SU-DHL-6 (cell line): ENCODE measurements at regions not wholly inside any gene's neighbourhood (a gene's known extent, or its start where the extent isn't known, plus 50 kb on each side); places are given as distances from the start of the nearest gene placed in this dataset.

ENCODE experiments used
- EZH2phosphoT487 ChIP-seq: fragments of 200-600 bp; sonication (generic), shearing (Covaris generic); conservative IDR thresholded peaks from 2 replicates; pipeline ENCODE4 v1.6.1; 2018; ENCODE audit warnings: mild to moderate bottlenecking, antibody characterized with exemption, low read length, moderate library complexity, mixed read lengths
- TF ChIP-seq, protein P1 (sequence below): fragments of 200-600 bp; sonication (generic); IDR thresholded peaks from one replicate; pipeline ENCODE4 v1.5.1; 2017; ENCODE audit warnings: antibody characterized with exemption, mild to moderate bottlenecking, low read length, moderate library complexity; ENCODE audit not compliant: insufficient read depth, poor library complexity, severe bottlenecking

DNA sequence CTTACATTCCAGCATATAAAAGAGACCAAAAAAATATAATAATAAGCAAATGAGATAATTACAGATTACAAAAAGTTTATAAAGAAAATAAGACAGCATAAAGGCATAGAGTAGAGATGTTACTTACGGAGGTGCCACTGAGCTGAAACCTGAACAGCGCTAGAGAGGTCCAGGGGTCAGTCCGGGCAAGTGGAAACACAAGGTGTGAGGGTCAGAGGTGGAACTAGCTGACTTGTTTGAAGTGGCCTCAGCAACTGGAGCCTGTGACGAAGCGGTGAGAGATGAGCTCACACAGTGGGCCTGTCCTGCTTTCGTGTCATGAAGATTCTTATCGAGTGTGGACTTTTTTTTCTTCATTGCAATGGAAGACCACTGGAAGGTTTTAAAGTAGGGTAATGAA is 288.3 kb upstream of the TANK start:
- TF ChIP-seq, protein P1, sequence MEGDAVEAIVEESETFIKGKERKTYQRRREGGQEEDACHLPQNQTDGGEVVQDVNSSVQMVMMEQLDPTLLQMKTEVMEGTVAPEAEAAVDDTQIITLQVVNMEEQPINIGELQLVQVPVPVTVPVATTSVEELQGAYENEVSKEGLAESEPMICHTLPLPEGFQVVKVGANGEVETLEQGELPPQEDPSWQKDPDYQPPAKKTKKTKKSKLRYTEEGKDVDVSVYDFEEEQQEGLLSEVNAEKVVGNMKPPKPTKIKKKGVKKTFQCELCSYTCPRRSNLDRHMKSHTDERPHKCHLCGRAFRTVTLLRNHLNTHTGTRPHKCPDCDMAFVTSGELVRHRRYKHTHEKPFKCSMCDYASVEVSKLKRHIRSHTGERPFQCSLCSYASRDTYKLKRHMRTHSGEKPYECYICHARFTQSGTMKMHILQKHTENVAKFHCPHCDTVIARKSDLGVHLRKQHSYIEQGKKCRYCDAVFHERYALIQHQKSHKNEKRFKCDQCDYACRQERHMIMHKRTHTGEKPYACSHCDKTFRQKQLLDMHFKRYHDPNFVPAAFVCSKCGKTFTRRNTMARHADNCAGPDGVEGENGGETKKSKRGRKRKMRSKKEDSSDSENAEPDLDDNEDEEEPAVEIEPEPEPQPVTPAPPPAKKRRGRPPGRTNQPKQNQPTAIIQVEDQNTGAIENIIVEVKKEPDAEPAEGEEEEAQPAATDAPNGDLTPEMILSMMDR: no peak
- no peak for TF ChIP-seq EZH2phosphoT487
